ENCODE measurements at regions not wholly inside any gene's neighbourhood (a gene's known extent, or its start where the extent isn't known, plus 50 kb on each side); places are given as distances from the start of the nearest gene placed in this dataset.

DNA sequence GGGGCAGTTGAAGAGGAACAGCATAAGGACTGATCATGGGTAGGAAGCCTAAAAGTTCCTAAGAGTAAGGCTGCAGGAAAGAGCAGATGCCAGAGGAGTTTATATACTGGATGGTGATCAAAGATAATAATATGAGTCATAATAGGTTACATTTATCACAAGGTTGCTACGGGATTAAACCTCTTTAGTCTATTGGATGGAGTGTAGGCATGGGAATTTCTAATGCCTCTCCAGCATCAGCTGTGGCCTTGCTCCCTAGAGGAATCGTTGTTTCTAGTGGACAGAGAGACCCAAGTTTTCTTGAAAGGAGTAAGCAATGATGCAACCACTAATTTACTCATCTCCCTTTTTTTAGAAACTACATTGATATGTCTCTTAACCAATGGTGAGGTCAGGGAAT is 213.4 kb downstream of the GPR37 start:
- H3K4me3 ChIP-seq (replicated peaks; ENCODE audit: insufficient read depth, low read length), result no peak overlapping the region
- no peak overlapping the region for H3K27ac ChIP-seq (replicated peaks)
- TF ChIP-seq SPI1 (IDR thresholded peaks at IDR 0.05; ENCODE audit: borderline replicate concordance, low read depth) (no peak), GABPA (IDR thresholded peaks at IDR 0.05; ENCODE audit: low read depth) (no peak), POLR2AphosphoS5 (IDR thresholded peaks at IDR 0.05; ENCODE audit: low read depth) (no peak)
- no peak for DNase-seq (ENCODE audit: low read depth in 1 of 2, low spot score in 1 of 2)
- H3K27me3 ChIP-seq (ENCODE audit: insufficient read depth, poor library complexity, severe bottlenecking), result no peaks in the 10 kb centered on the region

DNA sequence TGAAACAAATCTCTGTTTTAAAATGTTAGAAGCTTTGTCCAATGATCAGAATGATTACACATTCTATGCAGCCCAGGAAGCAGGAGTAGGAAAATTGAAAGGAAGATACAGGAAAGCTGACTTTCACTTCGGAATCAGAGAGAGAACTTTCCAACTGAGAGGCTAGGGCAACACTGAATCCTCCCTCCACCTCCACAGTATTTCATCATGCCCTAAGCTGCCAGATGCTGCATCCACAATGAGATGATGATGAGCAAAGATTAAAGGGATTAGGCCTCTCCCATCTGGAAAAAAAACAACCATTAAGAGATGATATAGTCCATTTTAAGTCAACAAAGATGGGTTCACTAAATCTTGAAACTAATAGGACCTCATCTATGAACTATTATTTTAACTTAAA is 215.6 kb downstream of the GPR37 start:
- no peak for DNase-seq (ENCODE audit: low read depth in 1 of 2, low spot score in 1 of 2)
- H3K4me3 ChIP-seq (replicated peaks; ENCODE audit: insufficient read depth, low read length), result no peak overlapping the region

GRCh38 chr7:124542476-124542875 is 223.1 kb downstream of the GPR37 start:
- TF ChIP-seq, protein P1, sequence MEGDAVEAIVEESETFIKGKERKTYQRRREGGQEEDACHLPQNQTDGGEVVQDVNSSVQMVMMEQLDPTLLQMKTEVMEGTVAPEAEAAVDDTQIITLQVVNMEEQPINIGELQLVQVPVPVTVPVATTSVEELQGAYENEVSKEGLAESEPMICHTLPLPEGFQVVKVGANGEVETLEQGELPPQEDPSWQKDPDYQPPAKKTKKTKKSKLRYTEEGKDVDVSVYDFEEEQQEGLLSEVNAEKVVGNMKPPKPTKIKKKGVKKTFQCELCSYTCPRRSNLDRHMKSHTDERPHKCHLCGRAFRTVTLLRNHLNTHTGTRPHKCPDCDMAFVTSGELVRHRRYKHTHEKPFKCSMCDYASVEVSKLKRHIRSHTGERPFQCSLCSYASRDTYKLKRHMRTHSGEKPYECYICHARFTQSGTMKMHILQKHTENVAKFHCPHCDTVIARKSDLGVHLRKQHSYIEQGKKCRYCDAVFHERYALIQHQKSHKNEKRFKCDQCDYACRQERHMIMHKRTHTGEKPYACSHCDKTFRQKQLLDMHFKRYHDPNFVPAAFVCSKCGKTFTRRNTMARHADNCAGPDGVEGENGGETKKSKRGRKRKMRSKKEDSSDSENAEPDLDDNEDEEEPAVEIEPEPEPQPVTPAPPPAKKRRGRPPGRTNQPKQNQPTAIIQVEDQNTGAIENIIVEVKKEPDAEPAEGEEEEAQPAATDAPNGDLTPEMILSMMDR (IDR thresholded peaks at IDR 0.05; ENCODE audit: insufficient read depth, low read length), result no peak
- TF ChIP-seq REST (IDR thresholded peaks at IDR 0.05; ENCODE audit: insufficient replicate concordance, low read depth), result no peak

More for the DNA sequence above, 215.6 kb downstream of the GPR37 start:
- TF ChIP-seq REST (IDR thresholded peaks at IDR 0.05; ENCODE audit: insufficient replicate concordance, low read depth) (no peak), GABPA (IDR thresholded peaks at IDR 0.05; ENCODE audit: low read depth) (no peak), SPI1 (IDR thresholded peaks at IDR 0.05; ENCODE audit: borderline replicate concordance, low read depth) (no peak), POLR2AphosphoS5 (IDR thresholded peaks at IDR 0.05; ENCODE audit: low read depth) (no peak)
- TF ChIP-seq, protein P1 (IDR thresholded peaks at IDR 0.05; ENCODE audit: insufficient read depth, low read length), result no peak
- no peaks in the 10 kb centered on the region for H3K27me3 ChIP-seq (ENCODE audit: insufficient read depth, poor library complexity, severe bottlenecking)
- no peak overlapping the region for H3K27ac ChIP-seq (replicated peaks)

DNA sequence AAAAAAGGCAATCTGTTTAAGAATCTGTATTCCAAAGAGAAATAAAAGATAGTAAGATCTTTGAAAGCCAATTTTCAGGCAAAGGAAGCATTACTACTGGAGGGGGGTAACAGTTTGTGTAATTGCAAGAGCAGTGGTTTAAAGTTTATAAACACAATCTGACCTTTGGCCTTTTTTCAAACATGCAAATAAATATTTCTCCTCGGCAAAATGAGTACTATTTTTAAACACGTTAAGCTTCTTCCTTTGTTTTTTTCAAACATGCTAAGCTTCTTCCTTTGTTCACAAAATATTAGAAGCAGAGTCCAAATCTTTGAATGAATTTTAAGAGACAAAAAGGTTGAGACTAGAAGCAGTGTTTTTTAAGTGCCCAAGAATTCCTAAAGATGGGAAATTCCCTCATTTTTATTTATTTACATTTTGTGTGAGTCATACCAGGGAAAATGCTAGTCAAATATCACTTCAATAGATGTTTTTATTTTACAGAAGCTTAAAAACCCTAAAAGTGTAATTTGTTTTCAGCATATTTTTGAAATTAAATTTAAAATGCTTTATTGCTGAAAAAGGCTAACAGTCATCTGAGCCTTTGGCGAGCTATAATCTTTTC is 229.3 kb downstream of the GPR37 start:
- no peak overlapping the region for H3K27ac ChIP-seq (replicated peaks)

More at GRCh38 chr7:124542476-124542875, 223.1 kb downstream of the GPR37 start:
- H3K27ac ChIP-seq (replicated peaks), result no peak overlapping the region
- H3K27me3 ChIP-seq (ENCODE audit: insufficient read depth, poor library complexity, severe bottlenecking), result no peaks in the 10 kb centered on the region
- no peak for DNase-seq (ENCODE audit: low read depth in 1 of 2, low spot score in 1 of 2)
- H3K4me3 ChIP-seq (replicated peaks; ENCODE audit: insufficient read depth, low read length), result no peak overlapping the region

More for the DNA sequence above, 229.3 kb downstream of the GPR37 start:
- no peak for DNase-seq (ENCODE audit: low read depth in 1 of 2, low spot score in 1 of 2)
- Histone ChIP-seq H3K27me3 (ENCODE audit: insufficient read depth, poor library complexity, severe bottlenecking) (no peaks in the 10 kb centered on the region), H3K4me3 (replicated peaks; ENCODE audit: insufficient read depth, low read length) (no peak overlapping the region)
- TF ChIP-seq, protein P1 (IDR thresholded peaks at IDR 0.05; ENCODE audit: insufficient read depth, low read length), result no peak
- TF ChIP-seq POLR2AphosphoS5 (IDR thresholded peaks at IDR 0.05; ENCODE audit: low read depth) (no peak), GABPA (IDR thresholded peaks at IDR 0.05; ENCODE audit: low read depth) (no peak), SPI1 (IDR thresholded peaks at IDR 0.05; ENCODE audit: borderline replicate concordance, low read depth) (no peak), REST (IDR thresholded peaks at IDR 0.05; ENCODE audit: insufficient replicate concordance, low read depth) (no peak)

All from HL-60 (cell line).